ENCODE measurements at regions not wholly inside any gene's neighbourhood (a gene's known extent, or its start where the extent isn't known, plus 50 kb on each side); places are given as distances from the start of the nearest gene placed in this dataset.

GRCh38 chr1:81453971-81454370 is 346.8 kb upstream of the ADGRL2 start:
- Histone ChIP-seq H3K27me3 (no peaks in the 10 kb centered on the region), H3K27ac (no peak overlapping the region), H3K36me3 (no peaks in the 10 kb centered on the region), H3K4me3 (no peak overlapping the region), H3K4me1 (no peaks in the 10 kb centered on the region), H3K9me3 (no peaks in the 10 kb centered on the region)
- 20 to 72% methylated on average over 3 of the region's 3 CpGs for WGBS, 2 donors
- intact Hi-C loops (cut with DNase I), result no loop called here
- TF ChIP-seq POLR2A (IDR thresholded peaks at IDR 0.05) (no peak), EP300 (IDR thresholded peaks at IDR 0.05) (no peak), POLR2AphosphoS5 (IDR thresholded peaks at IDR 0.05) (no peak), CTCF (IDR thresholded peaks at IDR 0.05) (no peak)
- no peak for DNase-seq

- Histone ChIP-seq H3K27ac (no peak overlapping the region), H3K36me3 (no peaks in the 10 kb centered on the region), H3K4me3 (no peak overlapping the region), H3K27me3 (no peaks in the 10 kb centered on the region), H3K9me3 (no peaks in the 10 kb centered on the region), H3K4me1 (no peaks in the 10 kb centered on the region)
- intact Hi-C loops (cut with DNase I), result no loop called here
- no peak for TF ChIP-seq POLR2AphosphoS5 (IDR thresholded peaks at IDR 0.05)
- TF ChIP-seq EP300 (IDR thresholded peaks at IDR 0.05), result no peak
- TF ChIP-seq POLR2A (IDR thresholded peaks at IDR 0.05), result no peak
- no peak for TF ChIP-seq CTCF (IDR thresholded peaks at IDR 0.05)
- DNase-seq, result no peak
- WGBS, 2 donors, result 14 to 64% methylated on average over 2 of the region's 2 CpGs
Observed at GRCh38 chr1:81453367-81453703, 347.4 kb upstream of the ADGRL2 start.

GRCh38 chr1:81452693-81453366 is 347.9 kb upstream of the ADGRL2 start:
- H3K4me3 ChIP-seq, result no peak overlapping the region
- H3K27ac ChIP-seq, result no peak overlapping the region
- H3K36me3 ChIP-seq, result no peaks in the 10 kb centered on the region
- intact Hi-C loops (cut with DNase I), result no loop called here
- WGBS, 2 donors, result 21 to 60% methylated on average over 7 of the region's 7 CpGs
- TF ChIP-seq POLR2AphosphoS5 (IDR thresholded peaks at IDR 0.05), result no peak
- no peak for TF ChIP-seq CTCF (IDR thresholded peaks at IDR 0.05)
- no peak for TF ChIP-seq POLR2A (IDR thresholded peaks at IDR 0.05)
- no peaks in the 10 kb centered on the region for H3K9me3 ChIP-seq
- H3K27me3 ChIP-seq, result no peaks in the 10 kb centered on the region
- DNase-seq, result no peak
- no peaks in the 10 kb centered on the region for H3K4me1 ChIP-seq

- WGBS, 2 donors, result 95 to 97% methylated on average over 2 of the region's 2 CpGs
- Histone ChIP-seq H3K27ac (no peak overlapping the region), H3K27me3 (no peaks in the 10 kb centered on the region), H3K4me1 (no peaks in the 10 kb centered on the region), H3K4me3 (no peak overlapping the region), H3K9me3 (no peaks in the 10 kb centered on the region), H3K36me3 (no peaks in the 10 kb centered on the region)
- intact Hi-C loops (cut with DNase I), result no loop called here
- DNase-seq, result no peak
- no peak for TF ChIP-seq POLR2A (IDR thresholded peaks at IDR 0.05)
- TF ChIP-seq EP300 (IDR thresholded peaks at IDR 0.05), result no peak
- TF ChIP-seq CTCF (IDR thresholded peaks at IDR 0.05), result no peak
- no peak for TF ChIP-seq POLR2AphosphoS5 (IDR thresholded peaks at IDR 0.05)
Observed at GRCh38 chr1:81449786-81450185, 350.9 kb upstream of the ADGRL2 start.

Measured in sigmoid colon (tissue), 6 donors.